Neural cell (in vitro differentiated cells): ENCODE measurements at regions not wholly inside any gene's neighbourhood (a gene's known extent, or its start where the extent isn't known, plus 50 kb on each side); places are given as distances from the start of the nearest gene placed in this dataset.

Source experiments
- H2AFZ ChIP-seq: fragments of 200-600, 300-800 bp; sonication (generic), shearing (Covaris generic); 2 replicates; pipeline ENCODE4 v1.6.0; 2014; ENCODE audit warnings: low read depth, mild to moderate bottlenecking, antibody characterized with exemption, low read length, moderate library complexity
- H3F3A ChIP-seq: fragments of 200-600 bp; shearing (Covaris generic); 2 replicates; pipeline ENCODE4 v1.6.1; 2016; ENCODE audit warnings: mild to moderate bottlenecking, moderate library complexity, mixed read lengths, antibody characterized with exemption, low read length; ENCODE audit not compliant: insufficient read depth, poor library complexity, severe bottlenecking
- H3K27ac ChIP-seq: fragments of 200-600, 300-800 bp; sonication (generic), shearing (Covaris generic); 2 replicates; pipeline ENCODE4 v1.5.1; 2014; ENCODE audit warnings: mild to moderate bottlenecking, low read length, moderate library complexity
- H3K27me3 ChIP-seq: fragments of 300-800, 200-600 bp; sonication (generic), shearing (Covaris generic); 2 replicates; pipeline ENCODE4 v1.6.0; 2014; ENCODE audit warnings: mild to moderate bottlenecking, low read depth, low read length, moderate library complexity; ENCODE audit not compliant: insufficient read depth
- H3K36me3 ChIP-seq: fragments of 300-800, 200-600 bp; sonication (generic), shearing (Covaris generic); 2 replicates; pipeline ENCODE4 v1.5.1; 2014; ENCODE audit warnings: mild to moderate bottlenecking, antibody characterized with exemption, low read length, moderate library complexity; ENCODE audit not compliant: insufficient read depth
- H3K4me2 ChIP-seq: fragments of 300-800, 200-600 bp; sonication (generic), shearing (Covaris generic); 2 replicates; pipeline ENCODE4 v1.6.0; 2014; ENCODE audit warnings: mild to moderate bottlenecking, low read length
- H3K4me3 ChIP-seq: fragments of 300-800, 200-600 bp; sonication (generic), shearing (Covaris generic); 2 replicates; pipeline ENCODE4 v1.5.1; 2014; ENCODE audit warnings: mild to moderate bottlenecking, low read length, moderate library complexity
- H3K79me2 ChIP-seq: fragments of 200-600 bp; shearing (Covaris generic); replicated peaks from 2 replicates; pipeline ENCODE4 v1.6.0; 2014; ENCODE audit warnings: mild to moderate bottlenecking, low read length, moderate library complexity; ENCODE audit not compliant: insufficient read depth
- H3K9ac ChIP-seq: fragments of 300-800, 200-600 bp; sonication (generic), shearing (Covaris generic); 2 replicates; pipeline ENCODE4 v1.6.1; 2016; ENCODE audit warnings: mild to moderate bottlenecking, low read length, mixed read lengths
- H3K9me2 ChIP-seq: fragments of 200-600 bp; shearing (Covaris generic); 2 replicates; pipeline ENCODE4 v1.6.1; 2016; ENCODE audit warnings: mild to moderate bottlenecking, low read length, mixed read lengths; ENCODE audit not compliant: insufficient read depth
- H3K9me3 ChIP-seq: fragments of 200-600, 300-800 bp; sonication (generic), shearing (Covaris generic); 2 replicates; pipeline ENCODE4 v1.6.1; 2016; ENCODE audit warnings: mild to moderate bottlenecking, mixed run types, low read length, moderate library complexity, mixed read lengths
- H4K20me1 ChIP-seq: fragments of 200-600 bp; shearing (Covaris generic); 2 replicates; pipeline ENCODE4 v1.6.1; 2016; ENCODE audit warnings: mild to moderate bottlenecking, mixed run types; ENCODE audit not compliant: insufficient read depth
- EP300 ChIP-seq: fragments of 450-650 bp; conservative IDR thresholded peaks from 2 replicates; pipeline ENCODE4 v1.6.1; 2014; ENCODE audit warnings: antibody characterized with exemption, mild to moderate bottlenecking, moderate library complexity; ENCODE audit not compliant: poor library complexity, severe bottlenecking
- EZH2 ChIP-seq: fragments of 200-600, 300-800 bp; shearing (Covaris generic), sonication (generic); IDR thresholded peaks from 2 replicates; pipeline ENCODE4 v1.6.1; 2014; ENCODE audit warnings: antibody characterized with exemption, low read length, borderline replicate concordance, mild to moderate bottlenecking; ENCODE audit not compliant: insufficient read depth, poor library complexity, severe bottlenecking
- MXI1 ChIP-seq: fragments of 450-650 bp; conservative IDR thresholded peaks from 2 replicates; pipeline ENCODE4 v1.6.1; 2014; ENCODE audit warnings: antibody characterized with exemption, mild to moderate bottlenecking; ENCODE audit not compliant: poor library complexity, severe bottlenecking
- POLR2AphosphoS5 ChIP-seq: IDR thresholded peaks from 2 replicates; pipeline ENCODE4 v1.6.1; 2012
- RAD21 ChIP-seq: fragments of 450-650 bp; conservative IDR thresholded peaks from 2 replicates; pipeline ENCODE4 v1.6.1; 2014; ENCODE audit warnings: antibody characterized with exemption, mild to moderate bottlenecking, moderate library complexity
- SMC3 ChIP-seq: fragments of 450-650 bp; conservative IDR thresholded peaks from 2 replicates; pipeline ENCODE4 v1.6.1; 2014; ENCODE audit warnings: antibody characterized with exemption, mild to moderate bottlenecking, moderate library complexity; ENCODE audit not compliant: poor library complexity
- TAF1 ChIP-seq: IDR thresholded peaks from 2 replicates; pipeline ENCODE4 v1.6.1; 2012; ENCODE audit warnings: low read depth
- TF ChIP-seq, protein P1 (sequence below): IDR thresholded peaks from 2 replicates; pipeline ENCODE4 v1.6.1; 2012; ENCODE audit warnings: borderline replicate concordance
- TF ChIP-seq, protein P2 (sequence below): fragments of 450-650 bp; IDR thresholded peaks from 2 replicates; pipeline ENCODE4 v1.5.1; 2014; ENCODE audit warnings: antibody characterized with exemption, mild to moderate bottlenecking, moderate library complexity; ENCODE audit not compliant: poor library complexity, severe bottlenecking

DNA sequence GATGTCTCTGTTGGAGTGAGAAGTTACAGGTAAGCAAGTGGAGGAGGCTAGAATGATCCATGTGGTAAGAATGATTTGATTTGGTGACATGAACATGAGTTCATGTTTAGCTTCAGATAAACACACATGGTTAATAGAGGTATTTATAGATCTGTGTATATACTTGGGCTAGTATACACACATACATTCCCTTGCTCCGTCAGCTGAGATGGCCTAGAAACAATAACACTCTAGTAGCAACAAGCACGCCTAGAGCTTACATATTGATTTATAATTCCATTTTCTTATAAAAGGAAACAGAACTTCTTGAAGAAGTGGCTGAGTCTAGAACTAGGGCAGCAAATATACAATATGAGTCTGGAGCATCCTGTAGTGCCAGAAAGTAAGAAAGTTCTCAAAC, 223.0 kb downstream of the RND3 start:
- TF ChIP-seq, protein P1, sequence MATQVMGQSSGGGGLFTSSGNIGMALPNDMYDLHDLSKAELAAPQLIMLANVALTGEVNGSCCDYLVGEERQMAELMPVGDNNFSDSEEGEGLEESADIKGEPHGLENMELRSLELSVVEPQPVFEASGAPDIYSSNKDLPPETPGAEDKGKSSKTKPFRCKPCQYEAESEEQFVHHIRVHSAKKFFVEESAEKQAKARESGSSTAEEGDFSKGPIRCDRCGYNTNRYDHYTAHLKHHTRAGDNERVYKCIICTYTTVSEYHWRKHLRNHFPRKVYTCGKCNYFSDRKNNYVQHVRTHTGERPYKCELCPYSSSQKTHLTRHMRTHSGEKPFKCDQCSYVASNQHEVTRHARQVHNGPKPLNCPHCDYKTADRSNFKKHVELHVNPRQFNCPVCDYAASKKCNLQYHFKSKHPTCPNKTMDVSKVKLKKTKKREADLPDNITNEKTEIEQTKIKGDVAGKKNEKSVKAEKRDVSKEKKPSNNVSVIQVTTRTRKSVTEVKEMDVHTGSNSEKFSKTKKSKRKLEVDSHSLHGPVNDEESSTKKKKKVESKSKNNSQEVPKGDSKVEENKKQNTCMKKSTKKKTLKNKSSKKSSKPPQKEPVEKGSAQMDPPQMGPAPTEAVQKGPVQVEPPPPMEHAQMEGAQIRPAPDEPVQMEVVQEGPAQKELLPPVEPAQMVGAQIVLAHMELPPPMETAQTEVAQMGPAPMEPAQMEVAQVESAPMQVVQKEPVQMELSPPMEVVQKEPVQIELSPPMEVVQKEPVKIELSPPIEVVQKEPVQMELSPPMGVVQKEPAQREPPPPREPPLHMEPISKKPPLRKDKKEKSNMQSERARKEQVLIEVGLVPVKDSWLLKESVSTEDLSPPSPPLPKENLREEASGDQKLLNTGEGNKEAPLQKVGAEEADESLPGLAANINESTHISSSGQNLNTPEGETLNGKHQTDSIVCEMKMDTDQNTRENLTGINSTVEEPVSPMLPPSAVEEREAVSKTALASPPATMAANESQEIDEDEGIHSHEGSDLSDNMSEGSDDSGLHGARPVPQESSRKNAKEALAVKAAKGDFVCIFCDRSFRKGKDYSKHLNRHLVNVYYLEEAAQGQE, result no peak
- TF ChIP-seq, protein P2, sequence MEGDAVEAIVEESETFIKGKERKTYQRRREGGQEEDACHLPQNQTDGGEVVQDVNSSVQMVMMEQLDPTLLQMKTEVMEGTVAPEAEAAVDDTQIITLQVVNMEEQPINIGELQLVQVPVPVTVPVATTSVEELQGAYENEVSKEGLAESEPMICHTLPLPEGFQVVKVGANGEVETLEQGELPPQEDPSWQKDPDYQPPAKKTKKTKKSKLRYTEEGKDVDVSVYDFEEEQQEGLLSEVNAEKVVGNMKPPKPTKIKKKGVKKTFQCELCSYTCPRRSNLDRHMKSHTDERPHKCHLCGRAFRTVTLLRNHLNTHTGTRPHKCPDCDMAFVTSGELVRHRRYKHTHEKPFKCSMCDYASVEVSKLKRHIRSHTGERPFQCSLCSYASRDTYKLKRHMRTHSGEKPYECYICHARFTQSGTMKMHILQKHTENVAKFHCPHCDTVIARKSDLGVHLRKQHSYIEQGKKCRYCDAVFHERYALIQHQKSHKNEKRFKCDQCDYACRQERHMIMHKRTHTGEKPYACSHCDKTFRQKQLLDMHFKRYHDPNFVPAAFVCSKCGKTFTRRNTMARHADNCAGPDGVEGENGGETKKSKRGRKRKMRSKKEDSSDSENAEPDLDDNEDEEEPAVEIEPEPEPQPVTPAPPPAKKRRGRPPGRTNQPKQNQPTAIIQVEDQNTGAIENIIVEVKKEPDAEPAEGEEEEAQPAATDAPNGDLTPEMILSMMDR, result no peak
- TF ChIP-seq RAD21 (no peak), SMC3 (no peak), POLR2AphosphoS5 (no peak), EZH2 (no peak), EP300 (no peak), MXI1 (no peak), TAF1 (no peak)
- no peaks in the 10 kb centered on the region for H4K20me1 ChIP-seq
- no peaks in the 10 kb centered on the region for H3F3A ChIP-seq
- no peak overlapping the region for H3K4me2 ChIP-seq
- H3K9ac ChIP-seq, result no peak overlapping the region
- no peak overlapping the region for H3K27ac ChIP-seq
- H3K36me3 ChIP-seq, result no peaks in the 10 kb centered on the region
- no peaks in the 10 kb centered on the region for H3K79me2 ChIP-seq
- H3K4me3 ChIP-seq, result no peak overlapping the region
- no peaks in the 10 kb centered on the region for H3K9me2 ChIP-seq
- H3K9me3 ChIP-seq, result no peaks in the 10 kb centered on the region
- no peaks in the 10 kb centered on the region for H3K27me3 ChIP-seq
- no peak overlapping the region for H2AFZ ChIP-seq

DNA sequence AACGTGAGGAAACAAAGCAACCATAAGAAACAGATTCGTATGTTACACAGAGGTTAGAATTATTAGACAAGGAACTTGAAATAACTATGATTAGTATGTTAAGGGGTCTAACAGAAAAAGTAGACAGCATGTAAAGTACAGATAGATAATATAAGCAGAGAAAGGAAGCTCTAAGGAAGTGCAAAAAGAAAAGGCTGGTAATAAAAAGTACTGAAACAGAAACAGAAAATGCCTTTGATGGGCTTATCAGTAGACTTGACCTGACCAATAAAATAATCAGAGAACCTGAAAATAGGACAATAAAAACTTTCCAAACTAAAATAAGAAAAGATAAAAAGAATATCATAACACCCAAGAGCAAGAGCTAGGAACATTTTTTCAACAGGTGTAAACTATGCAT, 225.8 kb downstream of the RND3 start:
- no peak overlapping the region for H3K4me3 ChIP-seq
- no peak overlapping the region for H3K4me2 ChIP-seq
- no peaks in the 10 kb centered on the region for H3K36me3 ChIP-seq
- H3K9ac ChIP-seq, result no peak overlapping the region
- no peaks in the 10 kb centered on the region for H3K79me2 ChIP-seq
- no peaks in the 10 kb centered on the region for H3K27me3 ChIP-seq
- H3K27ac ChIP-seq, result no peak overlapping the region
- H3K9me3 ChIP-seq, result no peaks in the 10 kb centered on the region
- no peak overlapping the region for H2AFZ ChIP-seq
- TF ChIP-seq TAF1 (no peak), POLR2AphosphoS5 (no peak), EP300 (no peak), RAD21 (no peak), SMC3 (no peak), EZH2 (no peak), MXI1 (no peak)
- TF ChIP-seq, protein P2, result no peak
- TF ChIP-seq, protein P1, result no peak
- H3F3A ChIP-seq, result no peaks in the 10 kb centered on the region
- H3K9me2 ChIP-seq, result no peaks in the 10 kb centered on the region
- no peaks in the 10 kb centered on the region for H4K20me1 ChIP-seq
